H4 (cell line): ENCODE measurements at regions not wholly inside any gene's neighbourhood (a gene's known extent, or its start where the extent isn't known, plus 50 kb on each side); places are given as distances from the start of the nearest gene placed in this dataset.
"Not testable (repeated sequence)": the region's sequence is repeated elsewhere in the genome, so short reads cannot be mapped to it uniquely, and the experiment has no call there.

Experiments
- DNase-seq: peaks from one replicate; pipeline ENCODE4 v3.0.0-alpha.2; 2015; ENCODE audit warnings: low spot score

DNA sequence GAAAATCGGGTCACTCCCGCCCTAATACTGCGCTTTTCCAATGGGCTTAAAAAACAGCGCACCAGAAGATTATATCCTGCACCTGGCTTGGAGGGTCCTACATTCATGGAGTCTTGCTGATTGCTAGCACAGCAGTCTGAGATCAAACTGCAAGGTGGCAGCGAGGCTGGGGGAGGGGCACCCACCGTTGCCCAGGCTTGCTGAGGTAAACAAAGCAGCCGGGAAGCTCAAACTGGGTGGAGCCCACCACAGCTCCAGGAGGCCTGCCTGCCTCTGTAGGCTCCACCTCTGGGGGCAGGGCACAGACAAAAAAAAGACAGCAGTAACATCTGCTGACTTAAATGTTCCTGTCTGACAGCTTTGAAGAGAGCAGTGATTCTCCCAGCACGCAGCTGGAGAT is 150.6 kb upstream of the ANKFN1 start:
- not testable (repeated sequence) for DNase-seq

DNA sequence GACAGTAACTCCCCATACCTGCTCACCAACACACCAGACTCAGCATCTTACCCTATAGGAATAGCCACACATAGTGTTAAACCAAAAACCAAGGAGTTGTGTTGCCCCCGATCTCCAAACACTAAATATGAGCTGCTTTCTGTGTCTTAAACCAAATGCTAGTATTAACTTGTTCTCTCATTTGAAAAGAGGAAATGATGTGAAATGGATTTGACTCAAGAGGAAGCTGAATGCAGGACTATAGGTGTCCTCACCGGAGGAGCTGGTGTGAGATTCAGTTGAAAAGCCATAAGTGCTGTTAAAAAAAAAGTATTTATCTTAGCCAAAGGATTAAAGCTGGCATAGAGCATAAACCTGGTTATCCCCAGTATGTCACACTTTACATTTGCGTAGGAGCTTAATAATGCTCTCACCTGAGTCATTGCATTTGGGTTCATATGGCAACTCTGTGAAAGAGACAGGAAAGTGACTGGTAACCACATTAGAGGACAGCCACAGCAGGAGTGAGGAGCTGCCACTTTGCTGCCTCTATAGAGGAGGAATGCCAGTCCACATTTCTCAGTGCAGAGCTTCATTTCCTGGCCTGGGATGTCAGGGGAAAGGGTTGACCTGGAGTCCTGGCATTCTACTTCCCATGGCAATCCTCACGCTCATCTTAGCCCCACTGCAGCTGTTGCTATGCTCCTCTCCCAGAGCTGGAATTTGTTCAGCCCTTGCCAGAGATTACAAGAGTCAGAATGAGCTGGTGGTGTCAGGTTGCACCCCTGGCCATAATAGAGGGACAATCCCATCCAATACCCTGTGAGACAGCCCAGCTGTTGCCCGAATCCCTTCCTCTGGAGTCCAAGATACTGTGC is 143.3 kb upstream of the ANKFN1 start:
- peak; percentile 11 for DNase-seq

GRCh38 chr17:56011406-56012131 is 141.7 kb upstream of the ANKFN1 start:
- DNase-seq: no peak

- DNase-seq: no peak
Observed at GRCh38 chr17:56018211-56018610, 135.1 kb upstream of the ANKFN1 start.

- no peak for DNase-seq
Observed at GRCh38 chr17:56020369-56020768, 132.9 kb upstream of the ANKFN1 start.

- no peak for DNase-seq
Observed at GRCh38 chr17:56021681-56022190, 131.5 kb upstream of the ANKFN1 start.

DNA sequence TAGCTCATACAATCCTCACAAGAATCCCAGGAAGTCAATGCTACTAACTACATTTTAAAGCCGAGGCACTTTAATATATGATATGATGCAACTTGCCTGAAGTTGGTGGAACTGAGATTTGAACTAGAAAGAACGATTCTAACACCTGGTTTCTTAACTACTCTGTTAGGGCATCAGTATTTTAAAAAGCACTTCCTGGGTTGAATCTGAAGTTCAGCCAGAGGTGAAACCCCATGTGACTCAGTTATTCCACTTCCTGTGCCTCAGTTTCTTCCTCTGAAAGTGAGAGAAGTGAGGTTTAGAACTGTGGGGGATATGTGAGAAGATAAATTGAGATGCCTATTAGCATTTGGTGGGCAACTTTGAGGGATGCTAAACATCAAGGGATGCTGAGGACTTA is 129.4 kb upstream of the ANKFN1 start:
- no peak for DNase-seq

DNA sequence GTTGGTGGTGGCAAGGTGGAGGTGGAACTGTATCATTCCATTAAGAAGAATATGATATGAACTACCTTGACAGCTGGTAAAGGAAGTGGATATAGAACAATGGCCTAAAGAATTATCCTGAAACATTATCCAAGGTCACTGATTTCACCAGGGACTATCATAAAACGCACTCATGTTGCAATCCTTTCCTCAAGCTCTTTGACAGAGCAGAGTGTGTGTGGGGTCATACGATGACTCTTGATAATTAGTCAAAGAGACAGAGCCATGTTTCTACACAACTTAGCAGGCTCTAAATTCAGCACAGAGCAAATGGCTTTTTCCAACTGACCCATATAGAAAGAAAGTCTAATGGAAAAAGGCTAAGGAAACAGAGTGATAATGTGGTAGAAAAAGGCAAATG is 126.4 kb upstream of the ANKFN1 start:
- no peak for DNase-seq

DNA sequence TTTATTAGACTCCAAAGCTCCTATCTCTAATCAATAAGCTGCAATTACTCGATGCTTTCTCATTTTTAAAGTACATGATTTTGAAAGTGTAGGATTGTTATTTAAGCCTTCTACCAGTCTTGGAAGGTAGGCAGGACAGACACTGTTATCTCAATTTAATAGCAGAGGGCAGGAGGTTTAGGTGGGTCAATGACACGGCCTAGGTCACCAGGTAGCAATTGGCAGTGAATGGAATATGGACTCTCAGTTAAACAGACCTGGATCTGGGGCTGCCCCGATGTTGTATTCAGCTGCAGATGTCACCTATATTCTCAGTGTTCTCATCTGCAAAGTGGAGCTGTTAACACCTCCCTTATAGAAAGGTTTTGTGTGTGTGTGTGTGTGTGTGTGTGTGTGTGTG is 124.4 kb upstream of the ANKFN1 start:
- no peak for DNase-seq

DNA sequence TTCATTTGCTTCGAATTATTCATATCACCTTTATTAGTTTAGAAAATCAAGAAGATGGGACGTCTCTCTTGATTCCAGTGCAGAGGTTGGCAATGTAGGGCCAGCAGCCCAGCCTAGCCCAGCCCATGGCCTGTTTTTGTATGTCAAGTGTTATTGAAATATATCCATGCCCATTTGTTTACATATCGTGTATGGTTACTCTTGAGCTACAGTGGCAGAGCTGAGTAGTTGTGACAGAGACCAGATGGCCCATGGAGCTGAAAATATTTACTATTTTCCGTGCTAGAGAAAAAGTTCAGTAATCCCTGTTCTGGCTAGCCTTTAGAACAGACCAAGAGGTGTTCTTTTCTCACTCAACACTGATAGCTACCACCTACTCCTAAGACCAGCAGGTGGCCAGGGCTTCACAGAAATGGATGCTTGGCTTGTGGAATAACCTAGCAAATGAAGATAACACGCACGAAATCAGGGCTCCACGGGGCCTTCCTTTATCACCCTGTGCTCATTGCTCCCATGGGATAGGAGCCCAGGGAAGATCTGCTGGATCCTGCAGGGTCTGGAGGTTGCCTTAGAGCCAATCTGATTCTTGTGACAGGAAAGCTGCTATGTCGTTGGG is 123.2 kb upstream of the ANKFN1 start:
- no peak for DNase-seq

DNA sequence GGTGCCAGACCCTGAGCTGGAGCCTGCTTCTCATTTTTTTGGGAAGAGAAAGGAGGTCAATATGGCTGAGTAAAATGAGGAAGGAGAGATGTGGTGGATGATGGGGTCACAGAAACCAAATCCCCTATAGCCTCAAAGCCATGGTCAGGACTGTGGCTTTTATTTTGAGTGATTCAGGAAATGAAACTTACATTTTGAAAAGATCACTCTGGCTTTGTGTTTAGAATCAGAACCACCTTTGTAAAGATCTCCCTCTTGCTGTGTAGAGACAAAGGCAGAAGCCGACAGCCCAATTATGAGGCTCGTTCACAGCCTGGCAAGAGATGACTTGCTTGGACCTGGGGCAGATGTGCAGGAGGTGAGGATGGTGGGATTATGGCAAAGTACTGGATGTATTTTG is 121.6 kb upstream of the ANKFN1 start:
- DNase-seq: no peak

DNA sequence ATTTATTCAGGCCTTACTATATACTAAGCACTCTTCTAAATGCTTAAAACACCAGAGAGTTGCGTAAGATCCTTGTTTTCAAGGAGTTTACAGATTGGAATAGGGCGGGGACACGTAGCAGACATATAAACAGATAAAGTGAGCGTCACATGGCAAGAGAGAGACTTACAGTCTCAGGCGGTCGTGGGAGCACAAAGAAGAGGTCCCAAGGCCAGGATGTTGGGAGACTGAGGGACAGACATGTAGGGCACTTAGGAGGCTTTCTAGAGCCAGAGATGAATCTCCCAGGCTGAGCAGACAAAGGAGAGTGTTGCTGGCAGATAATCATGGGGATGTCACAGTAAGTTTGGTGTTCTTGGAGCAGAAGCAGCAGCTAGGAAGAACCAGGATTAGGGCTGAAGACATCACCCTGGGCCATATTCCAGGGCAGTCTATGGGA is 119.1 kb upstream of the ANKFN1 start:
- DNase-seq: peak; percentile 9

DNA sequence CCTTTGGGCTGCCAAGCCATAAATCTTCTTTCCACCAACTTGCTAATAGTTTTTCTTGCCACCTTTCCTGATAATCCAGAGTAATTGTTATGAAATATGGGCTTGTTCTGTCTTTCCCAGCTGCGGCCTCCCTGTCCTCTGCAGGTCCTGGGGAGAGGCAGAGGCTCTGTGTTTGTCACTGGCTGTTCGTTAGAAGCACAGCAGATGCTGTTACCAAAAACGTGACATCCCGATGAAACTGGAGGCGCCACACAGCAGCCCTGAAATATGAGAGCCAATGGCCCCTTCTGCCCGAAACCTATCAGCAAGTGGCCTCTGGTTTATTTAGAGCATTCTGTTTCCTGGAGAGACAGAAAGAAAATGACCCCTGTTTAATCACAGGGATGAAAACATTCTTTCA is 115.1 kb upstream of the ANKFN1 start:
- DNase-seq: no peak

DNA sequence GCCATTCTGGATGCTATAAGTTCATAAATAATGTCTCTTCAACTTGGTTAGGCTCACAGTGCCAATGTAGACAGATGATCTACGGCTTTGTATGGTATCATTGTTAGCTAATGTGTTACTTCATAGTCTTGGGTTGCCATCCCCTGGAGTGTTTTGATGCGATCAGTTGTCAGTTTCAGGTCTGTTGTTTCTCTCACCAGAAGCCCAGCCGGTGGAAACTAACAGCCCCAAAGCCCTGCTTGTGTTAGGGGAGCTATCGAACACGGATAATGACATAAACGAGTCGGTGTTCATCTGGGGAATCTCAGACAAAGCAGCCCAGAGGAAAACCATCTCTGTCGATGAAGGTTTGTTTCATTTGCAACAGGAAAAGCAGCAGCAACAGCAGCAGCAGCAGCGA is 107.4 kb upstream of the ANKFN1 start:
- no peak for DNase-seq

DNA sequence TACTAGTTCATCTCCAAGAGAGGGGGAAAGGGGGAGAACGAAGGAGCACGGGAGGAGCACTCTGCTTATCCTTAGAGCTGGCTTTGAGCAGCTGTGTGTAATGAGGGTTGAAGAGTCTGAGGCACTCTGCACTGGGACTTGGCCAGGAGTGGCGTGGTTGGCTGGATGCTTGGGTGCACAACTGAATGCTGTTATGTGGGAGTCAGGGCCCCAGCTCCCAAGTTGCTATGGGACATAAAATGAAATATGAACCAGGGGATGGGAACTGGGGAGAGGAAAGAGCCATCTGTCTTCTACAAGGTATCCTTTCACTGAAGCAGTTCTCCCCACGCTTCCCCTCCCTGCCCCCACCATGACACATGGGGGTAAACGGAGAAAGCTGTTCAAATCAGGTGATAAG is 105.9 kb upstream of the ANKFN1 start:
- no peak for DNase-seq

DNA sequence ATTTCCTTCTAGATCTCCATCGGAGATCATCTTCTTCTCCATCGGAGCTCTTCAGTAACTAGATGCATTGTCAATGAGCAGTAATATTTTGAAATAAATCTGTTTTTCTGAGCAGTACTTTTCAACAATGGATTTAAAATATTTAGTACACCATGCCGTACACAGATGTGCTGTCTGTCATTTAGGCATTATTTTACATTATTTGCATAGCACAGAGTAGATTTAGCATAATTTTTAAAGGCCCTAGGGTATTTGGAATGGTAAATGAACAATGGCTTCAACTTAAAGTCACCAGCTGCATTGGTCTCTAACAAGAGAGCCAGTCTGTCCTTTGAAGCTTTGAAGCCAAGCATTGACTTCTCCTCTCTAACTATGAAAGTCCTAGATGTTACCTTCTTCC is 95.4 kb upstream of the ANKFN1 start:
- no peak for DNase-seq

DNA sequence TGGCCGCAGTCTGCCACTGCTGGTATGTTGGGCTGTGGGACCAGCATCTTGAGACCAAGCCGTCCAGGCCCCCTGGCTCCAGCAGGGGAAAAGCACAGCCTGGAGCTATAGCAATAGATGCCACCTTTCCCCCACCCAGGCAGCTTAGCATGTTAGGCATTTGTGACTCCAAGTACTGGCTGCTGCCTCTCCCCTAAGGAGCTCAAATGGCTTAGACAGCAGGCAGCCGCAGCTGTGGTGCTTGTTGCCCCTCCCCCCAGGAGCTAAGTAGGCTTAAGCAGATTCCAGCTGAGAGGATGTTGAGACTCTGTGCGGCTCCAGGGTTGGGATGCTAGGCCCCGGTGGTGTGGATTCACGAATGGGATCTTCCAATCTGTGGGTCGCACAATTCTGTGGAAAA is 88.8 kb upstream of the ANKFN1 start:
- no peak for DNase-seq

DNA sequence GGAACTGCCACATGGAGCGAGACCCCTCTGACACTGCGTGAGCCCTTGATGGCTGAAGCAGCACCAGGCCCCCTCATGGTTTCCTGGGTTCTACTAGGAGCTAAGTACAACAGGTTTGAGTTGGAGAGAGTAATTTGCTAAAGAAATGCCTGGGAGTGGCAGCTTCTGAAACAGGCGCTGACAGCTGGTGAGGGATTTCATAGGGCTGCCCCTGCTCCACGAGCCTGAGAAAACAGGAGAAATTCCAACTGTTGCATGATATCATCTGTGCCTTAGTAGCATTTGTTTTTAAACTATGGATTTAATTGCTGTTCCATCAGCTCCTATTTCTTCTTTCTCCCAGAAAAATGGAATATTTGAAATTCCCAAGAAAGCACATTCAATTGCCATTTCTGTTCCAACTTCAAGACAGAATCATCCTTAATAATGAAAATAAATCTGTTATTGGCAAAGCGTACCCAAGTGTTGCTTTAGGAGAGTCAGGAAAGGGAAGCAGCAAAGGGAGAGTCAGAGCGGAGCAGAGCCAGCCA is 78.8 kb upstream of the ANKFN1 start:
- no peak for DNase-seq

- no peak for DNase-seq
Observed at GRCh38 chr17:56076980-56077379, 76.3 kb upstream of the ANKFN1 start.

DNA sequence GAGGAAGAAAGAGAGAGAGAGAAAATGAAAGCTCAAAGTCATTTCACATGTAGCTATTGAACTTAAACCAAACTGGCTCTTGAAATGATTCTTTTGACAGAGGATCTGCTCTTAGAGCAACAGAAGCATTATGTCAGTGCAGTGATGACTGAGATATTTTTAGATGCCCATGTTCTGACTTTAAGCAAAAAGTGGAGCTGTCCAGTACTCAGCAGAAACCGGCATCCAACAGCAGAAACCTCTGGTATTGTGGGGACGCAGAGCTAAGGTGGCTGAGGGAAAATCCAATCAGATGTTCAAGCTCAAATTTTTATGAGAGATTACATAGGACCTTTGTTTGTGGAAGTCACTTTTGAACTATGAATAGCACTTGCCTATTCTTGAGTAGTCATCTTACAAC is 69.8 kb upstream of the ANKFN1 start:
- DNase-seq: no peak

DNA sequence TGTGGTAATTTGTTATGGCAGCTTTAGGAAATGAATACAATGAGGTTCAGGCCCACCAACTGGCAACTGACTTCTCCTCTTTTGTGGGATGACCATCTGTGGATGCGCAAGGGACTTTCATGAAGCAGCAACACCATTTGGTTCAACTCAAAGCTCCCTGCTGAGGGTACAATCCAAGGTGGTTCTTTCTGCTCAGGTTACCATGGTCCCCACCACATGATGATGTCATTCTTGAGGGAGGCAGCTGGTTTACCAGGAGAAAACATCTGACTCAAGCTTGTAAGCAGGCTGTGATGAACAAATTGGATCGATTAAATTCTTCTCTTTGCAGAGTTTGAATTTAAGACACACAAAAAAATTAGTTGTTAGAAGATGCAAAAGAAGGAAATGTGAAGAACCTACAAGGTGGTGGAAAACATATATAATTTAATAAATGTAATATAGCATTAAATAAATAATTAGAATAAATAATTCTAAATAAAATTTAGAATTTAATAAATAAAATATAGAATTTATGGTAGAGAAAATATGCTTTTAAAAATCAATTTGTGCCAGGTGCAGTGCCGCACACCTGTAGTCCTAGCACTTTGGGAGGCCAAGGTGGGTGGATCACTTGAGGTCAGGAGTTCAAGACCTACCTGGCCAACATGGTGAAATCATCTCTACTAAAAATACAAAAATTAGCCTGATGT is 67.6 kb upstream of the ANKFN1 start:
- DNase-seq: peak; percentile 19

- DNase-seq: no peak
Observed at GRCh38 chr17:56087199-56087598, 66.1 kb upstream of the ANKFN1 start.
